CD4-positive, alpha-beta T cell (primary cell): ENCODE measurements at regions not wholly inside any gene's neighbourhood (a gene's known extent, or its start where the extent isn't known, plus 50 kb on each side); places are given as distances from the start of the nearest gene placed in this dataset.

ENCODE experiments used
- ATAC-seq: fragments of 200-7000 bp; cut with Tn5 transposase; one replicate; pipeline ENCODE4 v1.10.0; 2022; ENCODE audit warnings: mild to moderate bottlenecking; ENCODE audit not compliant: poor library complexity
- CTCF ChIA-PET: fragments of 350-600 bp; sonication (Branson Sonifier 250); formaldehyde crosslinking; loops from one replicate; lab custom pipeline; 2021; ENCODE audit warnings: antibody characterized with exemption, inconsistent platforms; lab: Charles Lee
- POLR2A ChIA-PET: fragments of 350-600 bp; sonication (Branson Sonifier 250); formaldehyde crosslinking; loops from one replicate; lab custom pipeline; 2021; ENCODE audit warnings: antibody characterized with exemption, inconsistent platforms; lab: Charles Lee
- DNase-seq, 14 experiments: peaks; one replicate each; pipeline ENCODE4 v3.0.0-alpha.2; 2013 to 2020; ENCODE audit warnings: mixed read lengths in 2 of 14
- H3K27ac ChIP-seq, 2 donors: one replicate each; pipeline versions ENCODE4 v1.5.1 to v1.7.0; 2013; ENCODE audit warnings: low read length in 2 of 2, low read depth in 1 of 2, mild to moderate bottlenecking in 1 of 2
- H3K27me3 ChIP-seq, 2 experiments: 1 replicate in 1 of 2; 2 replicates in 1 of 2; pipeline versions ENCODE4 v1.6.1 to v1.7.0; 2013; ENCODE audit warnings: low read length in 2 of 2, control low read depth in 1 of 2, mild to moderate bottlenecking in 1 of 2, moderate library complexity in 1 of 2; ENCODE audit not compliant: insufficient read depth in 2 of 2, control insufficient read depth in 1 of 2
- H3K36me3 ChIP-seq: one replicate; pipeline ENCODE4 v1.6.1; 2013; ENCODE audit warnings: low read length, control low read depth; ENCODE audit not compliant: insufficient read depth
- H3K4me1 ChIP-seq: one replicate; pipeline ENCODE4 v1.6.1; 2013; ENCODE audit warnings: low read length, control low read depth; ENCODE audit not compliant: insufficient read depth
- H3K4me3 ChIP-seq: one replicate; pipeline ENCODE4 v1.5.1; 2013; ENCODE audit warnings: mild to moderate bottlenecking, low read length, moderate library complexity
- H3K9me3 ChIP-seq, 2 experiments: 1 replicate in 1 of 2; 2 replicates in 1 of 2; pipeline versions ENCODE4 v1.6.1 to v1.7.0; 2013; ENCODE audit warnings: low read length in 2 of 2, mild to moderate bottlenecking in 2 of 2, control low read depth in 1 of 2, moderate library complexity in 1 of 2; ENCODE audit not compliant: control insufficient read depth in 1 of 2, insufficient read depth in 1 of 2
- H3K27ac Mint-ChIP-seq: one replicate; pipeline ENCODE4 v1.8.0; 2020; ENCODE audit warnings: mixed read lengths
- H3K27me3 Mint-ChIP-seq: one replicate; pipeline ENCODE4 v1.8.0; 2021; ENCODE audit warnings: mixed read lengths
- H3K36me3 Mint-ChIP-seq: one replicate; pipeline ENCODE4 v1.8.0; 2021; ENCODE audit warnings: low read depth, mixed read lengths
- H3K4me1 Mint-ChIP-seq: one replicate; pipeline ENCODE4 v1.8.0; 2021; ENCODE audit warnings: low read depth, mixed read lengths
- H3K4me3 Mint-ChIP-seq: one replicate; pipeline ENCODE4 v1.8.0; 2020; ENCODE audit warnings: mild to moderate bottlenecking, mixed read lengths
- H3K9me3 Mint-ChIP-seq: one replicate; pipeline ENCODE4 v1.8.0; 2020; ENCODE audit warnings: mixed read lengths
- CTCF ChIP-seq: fragments of 200-600 bp; IDR thresholded peaks from one replicate; pipeline ENCODE4 v1.8.0; 2022; ENCODE audit warnings: antibody characterized with exemption, mild to moderate bottlenecking
- intact Hi-C, 2 experiments: fragments of 100-400 bp; cut with DNase I in 1 of 2; cut with micrococcal nuclease in 1 of 2; formaldehyde crosslinking; loops; one replicate each; pipeline versions ENCODE4 v1.15.1 to v1.9.0; 2023 to 2025; cut with DNase I, micrococcal nuclease

- Mint-ChIP-seq H3K4me3 (no peak overlapping the region), H3K27ac (no peak overlapping the region), H3K27me3 (no peaks in the 10 kb centered on the region), H3K36me3 (no peaks in the 10 kb centered on the region), H3K4me1 (no peaks in the 10 kb centered on the region), H3K9me3 (no peaks in the 10 kb centered on the region)
- CTCF ChIA-PET, result no interaction called here
- no peak for TF ChIP-seq CTCF
- DNase-seq, result no peak
- intact Hi-C loops, result no loop called here
- Histone ChIP-seq H3K27me3 (no peaks in the 10 kb centered on the region), H3K4me1 (no peaks in the 10 kb centered on the region), H3K9me3 (no peaks in the 10 kb centered on the region), H3K27ac (no peak overlapping the region), H3K36me3 (no peaks in the 10 kb centered on the region), H3K4me3 (no peak overlapping the region)
- POLR2A ChIA-PET, result no interaction called here
- ATAC-seq, result no peak
These were observed 132.6 kb downstream of the CUL2 start for GRCh38 chr10:34957531-34957930.

- intact Hi-C loops, result no loop called here
- H3K9me3 ChIP-seq, result no peaks in the 10 kb centered on the region
- H3K27me3 Mint-ChIP-seq, result no peaks in the 10 kb centered on the region
- no peaks in the 10 kb centered on the region for H3K9me3 Mint-ChIP-seq
- no peak overlapping the region for H3K4me3 ChIP-seq
- no peak overlapping the region for H3K27ac ChIP-seq
- TF ChIP-seq CTCF, result no peak
- DNase-seq, result no peak
- no peaks in the 10 kb centered on the region for H3K27me3 ChIP-seq
- ATAC-seq, result no peak
- H3K36me3 Mint-ChIP-seq, result no peaks in the 10 kb centered on the region
- no peaks in the 10 kb centered on the region for H3K4me1 Mint-ChIP-seq
- no peak overlapping the region for H3K27ac Mint-ChIP-seq
- H3K36me3 ChIP-seq, result no peaks in the 10 kb centered on the region
- no peak overlapping the region for H3K4me3 Mint-ChIP-seq
- ChIA-PET CTCF (no interaction called here), POLR2A (no interaction called here)
- no peaks in the 10 kb centered on the region for H3K4me1 ChIP-seq
These were observed 133.4 kb downstream of the CUL2 start for GRCh38 chr10:34956756-34957155.

GRCh38 chr10:34955391-34955790 is 134.8 kb downstream of the CUL2 start:
- intact Hi-C loops, result no loop called here
- H3K27me3 ChIP-seq, result no peaks in the 10 kb centered on the region
- H3K9me3 ChIP-seq, result no peaks in the 10 kb centered on the region
- no peak overlapping the region for H3K27ac ChIP-seq
- Mint-ChIP-seq H3K27ac (no peak overlapping the region), H3K4me1 (no peaks in the 10 kb centered on the region), H3K4me3 (no peak overlapping the region), H3K36me3 (no peaks in the 10 kb centered on the region), H3K9me3 (no peaks in the 10 kb centered on the region), H3K27me3 (no peaks in the 10 kb centered on the region)
- H3K4me1 ChIP-seq, result no peaks in the 10 kb centered on the region
- POLR2A ChIA-PET, result no interaction called here
- no peak for TF ChIP-seq CTCF
- no peaks in the 10 kb centered on the region for H3K36me3 ChIP-seq
- CTCF ChIA-PET, result no interaction called here
- DNase-seq, result no peak
- no peak for ATAC-seq
- no peak overlapping the region for H3K4me3 ChIP-seq
